Hepatocyte (in vitro differentiated cells): ENCODE measurements at regions not wholly inside any gene's neighbourhood (a gene's known extent, or its start where the extent isn't known, plus 50 kb on each side); places are given as distances from the start of the nearest gene placed in this dataset.
"Not testable (repeated sequence)": the region's sequence is repeated elsewhere in the genome, so short reads cannot be mapped to it uniquely, and the experiment has no call there.

Experiments
- DNase-seq: peaks from one replicate; pipeline ENCODE4 v3.0.0-alpha.2; 2016; ENCODE audit warnings: low spot score
- H2AFZ ChIP-seq: fragments of 200-600 bp; sonication (generic); 2 replicates; pipeline ENCODE4 v1.6.0; 2016; ENCODE audit warnings: antibody characterized with exemption, mild to moderate bottlenecking
- H3K27ac ChIP-seq: fragments of 200-600 bp; sonication (generic); 2 replicates; pipeline ENCODE4 v1.5.1; 2016; ENCODE audit warnings: mild to moderate bottlenecking
- H3K27me3 ChIP-seq: fragments of 200-600 bp; sonication (generic); 2 replicates; pipeline ENCODE4 v1.6.1; 2016
- H3K36me3 ChIP-seq: fragments of 200-600 bp; sonication (generic); replicated peaks from 2 replicates; pipeline ENCODE4 v1.5.1; 2016; ENCODE audit warnings: low read depth; ENCODE audit not compliant: insufficient read depth
- H3K4me1 ChIP-seq: fragments of 200-600 bp; sonication (generic); 2 replicates; pipeline ENCODE4 v1.5.1; 2016; ENCODE audit warnings: mild to moderate bottlenecking, moderate library complexity; ENCODE audit not compliant: insufficient read depth
- H3K4me2 ChIP-seq: fragments of 200-600 bp; sonication (generic); 2 replicates; pipeline ENCODE4 v1.6.0; 2016
- H3K4me3 ChIP-seq: fragments of 200-600 bp; sonication (generic); 2 replicates; pipeline ENCODE4 v1.5.1; 2016; ENCODE audit warnings: mild to moderate bottlenecking
- H3K79me2 ChIP-seq: fragments of 200-600 bp; sonication (generic); 2 replicates; pipeline ENCODE4 v1.6.0; 2017; ENCODE audit warnings: mild to moderate bottlenecking
- H3K9me2 ChIP-seq: fragments of 200-600 bp; sonication (generic); replicated peaks from 2 replicates; pipeline ENCODE4 v1.6.0; 2017; ENCODE audit warnings: mild to moderate bottlenecking; ENCODE audit not compliant: insufficient read depth
- H3K9me3 ChIP-seq: fragments of 200-600 bp; sonication (generic); 2 replicates; pipeline ENCODE4 v1.5.1; 2016; ENCODE audit warnings: low read depth, mild to moderate bottlenecking
- H4K20me1 ChIP-seq: fragments of 200-600 bp; sonication (generic); 2 replicates; pipeline ENCODE4 v1.6.0; 2016; ENCODE audit warnings: mild to moderate bottlenecking; ENCODE audit not compliant: insufficient read depth, poor library complexity, severe bottlenecking
- EZH2 ChIP-seq: fragments of 200-600 bp; sonication (generic); IDR thresholded peaks from 2 replicates; pipeline ENCODE4 v1.6.1; 2016; ENCODE audit warnings: antibody characterized with exemption, mild to moderate bottlenecking, borderline replicate concordance
- EZH2phosphoT487 ChIP-seq: fragments of 200-600 bp; sonication (generic); IDR thresholded peaks from one replicate; pipeline ENCODE4 v1.6.1; 2018; ENCODE audit warnings: antibody characterized with exemption, mild to moderate bottlenecking, low read depth, moderate library complexity; ENCODE audit not compliant: unreplicated experiment, severe bottlenecking
- WGBS: methylation state at CpG from one replicate; pipeline ENCODE4 v1.1.6; 2016; ENCODE audit warnings: low lambda C conversion rate; ENCODE audit errors: missing lambda C conversion rate; 5-methylcytosine and 5-hydroxymethylcytosine counted together
- TF ChIP-seq, protein P1 (sequence below): fragments of 200-600 bp; sonication (generic); IDR thresholded peaks from 2 replicates; pipeline ENCODE4 v1.5.1; 2016; ENCODE audit warnings: antibody characterized with exemption, mild to moderate bottlenecking; ENCODE audit not compliant: poor library complexity

DNA sequence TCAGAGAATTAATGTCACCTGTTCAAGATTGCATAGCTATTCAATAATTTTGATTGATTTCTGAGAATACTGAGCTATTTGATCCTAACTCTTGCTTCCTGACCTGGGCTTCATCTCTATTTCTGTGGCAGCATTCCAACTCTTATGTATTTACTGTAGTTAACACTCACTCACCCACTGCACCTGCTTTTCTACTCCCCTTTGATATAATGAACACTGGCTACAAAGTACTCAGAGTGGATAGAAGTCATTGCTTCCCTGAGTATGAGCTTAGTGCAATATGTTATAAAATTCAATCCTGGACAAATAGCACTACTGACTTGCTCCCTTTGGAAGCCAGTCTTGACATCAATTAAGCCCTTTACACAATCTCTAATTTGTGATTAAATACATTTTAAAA lies 117.2 kb downstream of the APIP start:
- no peaks in the 10 kb centered on the region for H3K79me2 ChIP-seq
- no peaks in the 10 kb centered on the region for H3K9me3 ChIP-seq
- H3K4me3 ChIP-seq: no peak overlapping the region
- no peak overlapping the region for H3K4me2 ChIP-seq
- no peaks in the 10 kb centered on the region for H3K9me2 ChIP-seq
- DNase-seq: no peak
- H3K36me3 ChIP-seq: no peaks in the 10 kb centered on the region
- TF ChIP-seq, protein P1, sequence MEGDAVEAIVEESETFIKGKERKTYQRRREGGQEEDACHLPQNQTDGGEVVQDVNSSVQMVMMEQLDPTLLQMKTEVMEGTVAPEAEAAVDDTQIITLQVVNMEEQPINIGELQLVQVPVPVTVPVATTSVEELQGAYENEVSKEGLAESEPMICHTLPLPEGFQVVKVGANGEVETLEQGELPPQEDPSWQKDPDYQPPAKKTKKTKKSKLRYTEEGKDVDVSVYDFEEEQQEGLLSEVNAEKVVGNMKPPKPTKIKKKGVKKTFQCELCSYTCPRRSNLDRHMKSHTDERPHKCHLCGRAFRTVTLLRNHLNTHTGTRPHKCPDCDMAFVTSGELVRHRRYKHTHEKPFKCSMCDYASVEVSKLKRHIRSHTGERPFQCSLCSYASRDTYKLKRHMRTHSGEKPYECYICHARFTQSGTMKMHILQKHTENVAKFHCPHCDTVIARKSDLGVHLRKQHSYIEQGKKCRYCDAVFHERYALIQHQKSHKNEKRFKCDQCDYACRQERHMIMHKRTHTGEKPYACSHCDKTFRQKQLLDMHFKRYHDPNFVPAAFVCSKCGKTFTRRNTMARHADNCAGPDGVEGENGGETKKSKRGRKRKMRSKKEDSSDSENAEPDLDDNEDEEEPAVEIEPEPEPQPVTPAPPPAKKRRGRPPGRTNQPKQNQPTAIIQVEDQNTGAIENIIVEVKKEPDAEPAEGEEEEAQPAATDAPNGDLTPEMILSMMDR: no peak
- TF ChIP-seq EZH2phosphoT487: no peak
- TF ChIP-seq EZH2: no peak
- H2AFZ ChIP-seq: no peak overlapping the region
- H3K4me1 ChIP-seq: no peaks in the 10 kb centered on the region
- no peak overlapping the region for H3K27ac ChIP-seq
- H4K20me1 ChIP-seq: no peaks in the 10 kb centered on the region
- no peaks in the 10 kb centered on the region for H3K27me3 ChIP-seq

DNA sequence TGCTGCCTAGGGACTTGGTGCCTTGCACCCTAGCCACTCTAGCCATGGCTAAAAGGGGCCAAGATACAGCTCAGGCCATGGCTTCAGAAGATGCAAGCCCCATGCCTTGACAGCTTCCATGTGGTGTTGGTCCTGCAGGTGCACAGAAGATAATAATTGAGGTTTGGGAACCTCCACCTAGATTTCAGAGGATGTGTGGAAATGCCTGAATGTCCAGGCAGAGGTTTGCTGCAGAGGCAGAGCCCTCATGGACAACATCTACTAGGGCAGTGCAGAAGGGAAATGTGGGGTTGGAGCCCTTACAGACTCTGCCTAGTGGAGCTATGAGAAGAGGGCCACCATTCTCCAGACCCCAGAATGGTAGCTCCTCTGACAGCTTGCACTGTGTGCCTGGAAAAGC lies 118.7 kb downstream of the APIP start:
- not testable (repeated sequence) for H3K4me2 ChIP-seq, H3K27me3 ChIP-seq, DNase-seq, H2AFZ ChIP-seq, H3K36me3 ChIP-seq, H3K9me3 ChIP-seq, H3K27ac ChIP-seq, H3K9me2 ChIP-seq, H3K79me2 ChIP-seq, H3K4me3 ChIP-seq, H4K20me1 ChIP-seq, H3K4me1 ChIP-seq

DNA sequence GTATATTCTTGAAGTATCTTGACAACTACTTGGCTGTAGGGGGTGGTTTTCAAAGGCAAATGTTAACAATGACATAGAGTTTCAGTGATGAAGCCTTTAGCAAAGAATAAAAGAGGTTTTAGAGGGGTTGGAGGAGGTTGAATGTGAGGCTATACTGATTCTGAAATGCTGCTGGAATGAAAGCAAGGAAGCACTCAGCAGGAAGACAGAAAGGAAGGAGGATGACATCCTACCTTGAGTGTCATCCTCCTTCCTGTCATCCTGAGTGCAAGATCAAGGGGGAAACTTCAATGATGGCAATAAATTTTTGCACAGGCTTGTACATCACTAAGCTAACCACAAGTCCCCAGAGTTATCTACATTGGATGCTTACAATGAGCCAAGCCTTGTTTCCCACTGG lies 120.5 kb downstream of the APIP start:
- Histone ChIP-seq H3K4me2 (no peak overlapping the region), H3K27ac (no peak overlapping the region), H2AFZ (no peak overlapping the region), H4K20me1 (no peaks in the 10 kb centered on the region), H3K4me3 (no peak overlapping the region), H3K4me1 (no peaks in the 10 kb centered on the region), H3K79me2 (no peaks in the 10 kb centered on the region), H3K9me2 (no peaks in the 10 kb centered on the region), H3K27me3 (no peaks in the 10 kb centered on the region), H3K36me3 (no peaks in the 10 kb centered on the region), H3K9me3 (no peaks in the 10 kb centered on the region)
- DNase-seq: no peak
- TF ChIP-seq, protein P1: no peak
- TF ChIP-seq EZH2 (no peak), EZH2phosphoT487 (no peak)

DNA sequence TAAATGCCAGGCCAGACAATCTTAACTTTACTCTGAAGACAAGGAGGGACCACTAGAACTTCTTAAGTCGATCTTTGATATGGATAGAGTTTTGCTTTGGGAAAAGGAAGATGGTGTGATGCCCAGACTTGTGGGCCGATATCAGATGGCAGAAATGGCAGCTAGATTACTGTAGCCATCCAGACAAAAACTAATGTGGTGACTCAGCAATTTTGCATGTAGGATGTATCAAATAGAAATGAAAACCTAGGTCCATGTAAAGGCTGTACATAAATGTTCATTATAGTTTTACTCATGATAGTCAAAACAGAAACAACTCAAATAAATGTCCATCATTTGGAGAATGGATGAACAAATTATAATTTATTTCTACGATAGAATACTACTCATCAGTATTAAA lies 121.5 kb downstream of the APIP start:
- H3K4me3 ChIP-seq: no peak overlapping the region
- no peaks in the 10 kb centered on the region for H4K20me1 ChIP-seq
- no peaks in the 10 kb centered on the region for H3K9me2 ChIP-seq
- TF ChIP-seq, protein P1: no peak
- TF ChIP-seq EZH2phosphoT487: no peak
- no peak for TF ChIP-seq EZH2
- WGBS: 100% methylated on average over 3 of the region's 3 CpGs
- no peaks in the 10 kb centered on the region for H3K4me1 ChIP-seq
- H3K79me2 ChIP-seq: no peaks in the 10 kb centered on the region
- H3K9me3 ChIP-seq: no peaks in the 10 kb centered on the region
- no peak for DNase-seq
- H3K36me3 ChIP-seq: no peaks in the 10 kb centered on the region
- no peak overlapping the region for H3K27ac ChIP-seq
- H3K27me3 ChIP-seq: no peaks in the 10 kb centered on the region
- H3K4me2 ChIP-seq: no peak overlapping the region
- no peak overlapping the region for H2AFZ ChIP-seq
